Gastrocnemius medialis (tissue), 4 donors: ENCODE measurements at regions not wholly inside any gene's neighbourhood (a gene's known extent, or its start where the extent isn't known, plus 50 kb on each side); places are given as distances from the start of the nearest gene placed in this dataset.

ENCODE experiments used
- ATAC-seq, 2 donors: fragments of 150-250 bp; one replicate each; pipeline ENCODE4 v1.9.1; 2016
- DNase-seq, 2 donors: peaks; one replicate each; pipeline ENCODE4 v3.0.0-alpha.2; 2019
- H3K27ac ChIP-seq, 4 donors: fragments of 200-600 bp; sonication (generic); 1 replicate in 1 of 4; 2 replicates in 3 of 4; pipeline ENCODE4 v1.5.1; 2016 to 2018; ENCODE audit warnings: mild to moderate bottlenecking in 2 of 4, moderate library complexity in 1 of 4
- H3K27me3 ChIP-seq, 3 donors: fragments of 200-600 bp; sonication (generic) in 2 of 3; 1 replicate in 1 of 3; 2 replicates in 2 of 3; pipeline versions ENCODE4 v1.5.1 to v1.6.0; 2016 to 2019; ENCODE audit warnings: mild to moderate bottlenecking in 1 of 3, moderate library complexity in 1 of 3
- H3K36me3 ChIP-seq, 2 donors: fragments of 200-600 bp; sonication (generic) in 1 of 2; one replicate each; pipeline ENCODE4 v1.5.1; 2017 to 2018
- H3K4me1 ChIP-seq, 2 donors: fragments of 200-600 bp; sonication (generic) in 1 of 2; one replicate each; pipeline ENCODE4 v1.5.1; 2016 to 2017; ENCODE audit warnings: mild to moderate bottlenecking in 2 of 2
- H3K4me3 ChIP-seq, 4 donors: fragments of 200-600 bp; sonication (generic) in 3 of 4; 1 replicate in 1 of 4; 2 replicates in 3 of 4; pipeline ENCODE4 v1.5.1; 2016 to 2019; ENCODE audit warnings: mild to moderate bottlenecking in 2 of 4
- H3K9me3 ChIP-seq, 3 donors: fragments of 200-600 bp; sonication (generic) in 2 of 3; 1 replicate in 1 of 3; 2 replicates in 2 of 3; pipeline ENCODE4 v1.5.1; 2016 to 2019
- POLR2A ChIP-seq, 2 donors: fragments of 450-650 bp; IDR thresholded peaks; one replicate each; pipeline ENCODE4 v1.6.1; 2017; ENCODE audit warnings: antibody characterized with exemption in 2 of 2, mild to moderate bottlenecking in 2 of 2, moderate library complexity in 2 of 2
- in situ Hi-C, 4 donors: fragments of 200-750 bp; cut with MboI; loops; one replicate each; pipeline versions ENCODE4 v1.15.0 to v1.8.0; 2017; ENCODE audit warnings: low sequenced_read_pairs in 4 of 4
- intact Hi-C: fragments of 100-400 bp; cut with DNase I; formaldehyde crosslinking; loops from one replicate; pipeline ENCODE4 v1.15.1; 2023; ENCODE audit warnings: low total_unique reads
- TF ChIP-seq, protein P1 (sequence below), 5 experiments: fragments of 450-650 bp in 3 of 5; fragments of 200-600 bp in 2 of 5; sonication (generic) in 2 of 5; IDR thresholded peaks in 4 of 5; conservative IDR thresholded peaks in 1 of 5; 1 replicate in 4 of 5; 2 replicates in 1 of 5; pipeline ENCODE4 v1.5.1; 2016 to 2019; ENCODE audit warnings: antibody characterized with exemption in 5 of 5, mild to moderate bottlenecking in 3 of 5, moderate library complexity in 3 of 5

DNA sequence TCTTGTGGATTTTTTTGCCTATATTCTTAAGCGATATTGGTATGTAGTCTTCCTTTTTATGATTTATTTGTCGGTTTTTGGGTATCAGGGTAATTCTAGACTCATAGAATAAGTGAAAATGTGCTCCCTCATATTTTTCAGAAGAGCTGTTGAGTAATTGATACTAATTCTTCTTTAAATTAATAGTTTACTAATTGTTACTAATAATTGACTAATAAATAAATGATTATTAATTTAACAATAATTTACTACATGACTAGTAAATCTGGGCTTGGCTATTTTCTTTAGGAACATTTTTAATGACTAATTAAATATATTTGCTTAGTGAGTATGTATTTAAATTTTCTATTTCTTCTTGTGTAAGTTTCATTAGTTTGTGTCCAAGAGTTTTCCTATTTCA is 325.0 kb downstream of the ADCYAP1 start:
- TF ChIP-seq, protein P1, sequence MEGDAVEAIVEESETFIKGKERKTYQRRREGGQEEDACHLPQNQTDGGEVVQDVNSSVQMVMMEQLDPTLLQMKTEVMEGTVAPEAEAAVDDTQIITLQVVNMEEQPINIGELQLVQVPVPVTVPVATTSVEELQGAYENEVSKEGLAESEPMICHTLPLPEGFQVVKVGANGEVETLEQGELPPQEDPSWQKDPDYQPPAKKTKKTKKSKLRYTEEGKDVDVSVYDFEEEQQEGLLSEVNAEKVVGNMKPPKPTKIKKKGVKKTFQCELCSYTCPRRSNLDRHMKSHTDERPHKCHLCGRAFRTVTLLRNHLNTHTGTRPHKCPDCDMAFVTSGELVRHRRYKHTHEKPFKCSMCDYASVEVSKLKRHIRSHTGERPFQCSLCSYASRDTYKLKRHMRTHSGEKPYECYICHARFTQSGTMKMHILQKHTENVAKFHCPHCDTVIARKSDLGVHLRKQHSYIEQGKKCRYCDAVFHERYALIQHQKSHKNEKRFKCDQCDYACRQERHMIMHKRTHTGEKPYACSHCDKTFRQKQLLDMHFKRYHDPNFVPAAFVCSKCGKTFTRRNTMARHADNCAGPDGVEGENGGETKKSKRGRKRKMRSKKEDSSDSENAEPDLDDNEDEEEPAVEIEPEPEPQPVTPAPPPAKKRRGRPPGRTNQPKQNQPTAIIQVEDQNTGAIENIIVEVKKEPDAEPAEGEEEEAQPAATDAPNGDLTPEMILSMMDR (IDR thresholded peaks at IDR 0.05 in 4 of 5, conservative IDR thresholded peaks at IDR 0.05 in 1 of 5) = no peak
- TF ChIP-seq POLR2A (IDR thresholded peaks at IDR 0.05) = no peak
- ATAC-seq (no peak), DNase-seq (no peak)
- Histone ChIP-seq H3K27ac (no peak overlapping the region), H3K27me3 (no peaks in the 10 kb centered on the region), H3K4me3 (no peak overlapping the region), H3K4me1 (no peaks in the 10 kb centered on the region), H3K9me3 (no peaks in the 10 kb centered on the region), H3K36me3 (no peaks in the 10 kb centered on the region)
- intact Hi-C loops = no loop called here
- in situ Hi-C loops = loop anchor here in 1 of 4 donors (25.0 kb wide), 1 partner anchor 108 kb away; no protein-coding TSS in a partner anchor

DNA sequence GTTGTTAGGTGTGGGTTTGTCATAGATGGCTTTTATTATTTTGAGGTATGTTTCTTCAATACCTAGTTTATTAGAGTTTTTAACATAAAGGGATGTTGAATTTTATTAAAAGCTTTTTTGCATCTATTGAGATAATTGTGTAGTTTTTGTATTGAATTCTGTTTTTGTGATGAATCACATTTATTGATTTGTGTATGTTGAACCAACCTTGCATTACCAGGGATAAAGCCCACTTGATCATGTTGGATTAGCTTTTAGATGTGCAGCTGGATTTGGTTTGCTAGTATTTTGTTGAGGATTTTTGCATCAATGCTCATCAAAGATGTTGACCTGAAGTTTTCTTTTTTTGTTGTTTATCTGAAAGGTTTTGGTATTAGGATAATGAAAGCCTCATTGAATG is 328.2 kb downstream of the ADCYAP1 start:
- in situ Hi-C loops = loop anchor here in 1 of 4 donors (25.0 kb wide), 1 partner anchor 104 kb away; no protein-coding TSS in a partner anchor
- intact Hi-C loops = no loop called here
- H3K27me3 ChIP-seq = no peaks in the 10 kb centered on the region
- ATAC-seq (no peak), DNase-seq (no peak)
- H3K4me3 ChIP-seq = no peak overlapping the region
- no peak overlapping the region for H3K27ac ChIP-seq
- H3K4me1 ChIP-seq = no peaks in the 10 kb centered on the region
- H3K9me3 ChIP-seq = no peaks in the 10 kb centered on the region
- H3K36me3 ChIP-seq = no peaks in the 10 kb centered on the region
- TF ChIP-seq POLR2A (IDR thresholded peaks at IDR 0.05) = no peak
- TF ChIP-seq, protein P1 (IDR thresholded peaks at IDR 0.05 in 4 of 5, conservative IDR thresholded peaks at IDR 0.05 in 1 of 5) = no peak

DNA sequence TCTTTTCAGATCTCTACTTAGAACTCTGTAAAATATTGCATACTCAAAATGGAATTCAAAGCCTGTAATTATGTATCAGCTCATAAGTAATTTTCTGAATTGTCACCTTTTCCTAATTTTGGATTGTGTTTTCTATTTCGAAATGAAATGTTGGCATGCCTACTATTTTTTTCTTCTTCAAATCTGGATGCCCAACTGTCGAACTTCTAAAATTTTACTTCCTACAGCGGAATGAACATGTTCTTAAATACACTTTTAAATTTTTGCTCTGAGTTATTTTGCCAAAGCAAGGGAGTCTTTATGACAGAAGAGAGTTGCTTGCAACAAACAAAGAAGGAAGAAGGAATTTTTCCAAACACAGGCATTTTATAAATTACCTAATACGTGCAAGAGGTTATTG is 336.0 kb downstream of the ADCYAP1 start:
- ATAC-seq = no peak
- TF ChIP-seq, protein P1 (IDR thresholded peaks at IDR 0.05 in 4 of 5, conservative IDR thresholded peaks at IDR 0.05 in 1 of 5) = no peak
- TF ChIP-seq POLR2A (IDR thresholded peaks at IDR 0.05) = no peak
- Histone ChIP-seq H3K4me3 (no peak overlapping the region), H3K9me3 (no peaks in the 10 kb centered on the region), H3K27me3 (no peaks in the 10 kb centered on the region), H3K4me1 (no peaks in the 10 kb centered on the region), H3K36me3 (no peaks in the 10 kb centered on the region), H3K27ac (no peak overlapping the region)
- DNase-seq = no peak
- intact Hi-C loops (no loop called here), in situ Hi-C loops (loop anchor here in 1 of 4 donors (25.0 kb wide), 1 partner anchor 97 kb away; no protein-coding TSS in a partner anchor)

DNA sequence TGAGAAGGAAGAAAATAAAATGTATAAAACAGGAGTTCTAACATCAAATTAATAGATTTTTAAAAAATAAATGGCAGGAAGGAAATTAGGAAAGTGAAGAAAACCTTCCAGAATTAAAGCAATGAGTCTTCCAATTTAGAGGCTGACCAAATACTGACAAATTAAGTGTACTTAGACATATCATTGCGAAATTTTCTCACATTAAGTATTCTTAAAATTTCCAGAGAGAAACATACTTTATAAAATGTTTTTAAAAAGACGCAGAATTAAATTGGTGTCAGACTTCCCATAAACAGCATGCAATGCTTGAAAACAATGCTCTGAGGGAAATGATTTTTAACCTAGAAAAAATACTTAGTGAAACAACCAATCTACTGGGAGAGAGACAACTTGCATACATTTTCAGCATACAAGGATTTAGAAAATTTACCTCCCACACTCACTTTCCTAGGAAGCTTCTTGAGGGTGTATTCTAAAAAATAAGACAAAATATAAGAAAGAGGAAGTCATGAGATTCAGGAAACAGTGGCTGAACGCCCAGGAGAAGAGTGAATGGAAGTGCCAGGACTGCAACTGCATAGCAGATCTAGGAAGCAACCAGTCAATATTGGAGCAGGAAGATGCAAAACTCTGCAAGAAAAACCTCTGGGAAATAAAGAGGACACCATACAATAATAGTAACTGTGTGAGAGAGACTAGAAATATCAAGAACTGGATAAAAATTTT is 339.9 kb downstream of the ADCYAP1 start:
- Histone ChIP-seq H3K4me1 (no peaks in the 10 kb centered on the region), H3K36me3 (no peaks in the 10 kb centered on the region), H3K27me3 (no peaks in the 10 kb centered on the region), H3K4me3 (no peak overlapping the region), H3K27ac (no peak overlapping the region), H3K9me3 (no peaks in the 10 kb centered on the region)
- DNase-seq = no peak
- TF ChIP-seq, protein P1 (IDR thresholded peaks at IDR 0.05 in 4 of 5, conservative IDR thresholded peaks at IDR 0.05 in 1 of 5) = no peak
- no peak for TF ChIP-seq POLR2A (IDR thresholded peaks at IDR 0.05)
- no peak for ATAC-seq
- in situ Hi-C loops (loop anchor here in 1 of 4 donors (25.0 kb wide), 1 partner anchor 93 kb away; no protein-coding TSS in a partner anchor), intact Hi-C loops (no loop called here)
